Gastroesophageal sphincter (tissue), 4 donors: ENCODE measurements at regions not wholly inside any gene's neighbourhood (a gene's known extent, or its start where the extent isn't known, plus 50 kb on each side); places are given as distances from the start of the nearest gene placed in this dataset.

Experiments
- ATAC-seq: fragments of 150-250 bp; one replicate; pipeline ENCODE4 v1.9.1; 2016; ENCODE audit warnings: mild to moderate bottlenecking, moderate library complexity
- H3K27ac ChIP-seq, 4 donors: fragments of 200-600 bp; sonication (generic) in 3 of 4; 1 replicate in 3 of 4; 2 replicates in 1 of 4; pipeline ENCODE4 v1.5.1; 2016 to 2019
- H3K27me3 ChIP-seq: fragments of 200-600 bp; sonication (generic); one replicate; pipeline ENCODE4 v1.5.1; 2019
- H3K36me3 ChIP-seq, 2 donors: fragments of 200-600 bp; sonication (generic); one replicate each; pipeline ENCODE4 v1.5.1; 2019; ENCODE audit warnings: control low read depth in 1 of 2
- H3K4me1 ChIP-seq, 3 donors: fragments of 200-600 bp; sonication (generic); 1 replicate in 2 of 3; 2 replicates in 1 of 3; pipeline ENCODE4 v1.5.1; 2016 to 2019; ENCODE audit warnings: control low read depth in 2 of 3
- H3K4me3 ChIP-seq, 2 donors: fragments of 200-600 bp; sonication (generic); one replicate each; pipeline ENCODE4 v1.5.1; 2019; ENCODE audit warnings: mild to moderate bottlenecking in 1 of 2, moderate library complexity in 1 of 2
- H3K9me3 ChIP-seq, 3 donors: fragments of 200-600 bp; sonication (generic); one replicate each; pipeline ENCODE4 v1.5.1; 2017 to 2019; ENCODE audit warnings: control low read depth in 2 of 3
- EP300 ChIP-seq: sonication (generic); formaldehyde crosslinking; IDR thresholded peaks from one replicate; pipeline ENCODE4 v1.6.1; 2017; ENCODE audit warnings: antibody characterized with exemption, mild to moderate bottlenecking
- POLR2A ChIP-seq, 2 donors: fragments of 450-650 bp; IDR thresholded peaks; one replicate each; pipeline ENCODE4 v1.6.1; 2017; ENCODE audit warnings: antibody characterized with exemption in 2 of 2, mild to moderate bottlenecking in 2 of 2, moderate library complexity in 1 of 2
- POLR2AphosphoS5 ChIP-seq: sonication (generic); formaldehyde crosslinking; IDR thresholded peaks from one replicate; pipeline ENCODE4 v1.6.1; 2017; ENCODE audit warnings: antibody characterized with exemption
- WGBS, 2 donors: methylation state at CpG; one replicate each; pipeline ENCODE4 v1.1.5; 2018; ENCODE audit warnings: low coverage in 1 of 2; 5-methylcytosine and 5-hydroxymethylcytosine counted together
- TF ChIP-seq, protein P1 (sequence below), 4 experiments: fragments of 200-600 bp in 2 of 4; fragments of 450-650 bp in 2 of 4; sonication (generic) in 1 of 4; IDR thresholded peaks; one replicate each; pipeline ENCODE4 v1.5.1; 2017 to 2019; ENCODE audit warnings: antibody characterized with exemption in 4 of 4, mild to moderate bottlenecking in 2 of 4, moderate library complexity in 2 of 4

DNA sequence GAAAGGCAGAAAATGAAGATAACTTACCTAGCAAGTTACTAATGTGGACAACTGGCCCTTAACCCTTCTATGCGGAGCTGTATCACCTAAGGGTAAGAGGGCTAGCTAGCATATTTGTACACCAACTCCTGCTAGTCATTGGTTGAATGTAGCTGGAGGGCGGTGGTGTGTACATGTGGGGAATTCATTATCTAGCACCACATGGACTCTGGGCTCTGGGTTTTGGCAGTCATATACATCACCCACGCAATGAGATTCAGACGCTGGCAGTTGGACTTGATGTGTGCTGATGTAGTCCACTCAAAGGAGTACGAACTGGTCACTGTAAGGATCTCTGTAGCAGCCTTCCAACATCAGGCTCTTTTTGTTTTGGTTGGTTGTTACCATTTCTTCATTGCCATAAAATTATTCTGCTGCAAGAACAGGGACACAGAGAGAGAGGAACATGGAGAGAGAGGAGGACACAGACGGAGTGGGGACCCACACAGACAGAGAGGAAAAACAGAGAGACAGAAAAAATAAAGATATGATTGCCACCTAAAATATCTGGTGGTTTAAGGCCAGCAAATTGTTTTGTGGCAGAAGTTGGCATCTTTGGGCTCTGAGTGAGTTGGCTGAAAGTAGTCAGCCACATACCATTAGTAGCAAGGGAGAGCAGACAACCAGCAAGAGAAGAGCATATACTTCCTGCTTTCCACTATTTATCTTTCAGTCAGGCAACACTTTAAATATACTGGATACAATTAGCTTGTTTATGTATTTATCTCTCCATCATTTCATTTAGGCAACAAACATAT lies 76.7 kb upstream of the MTPN start:
- H3K4me1 ChIP-seq = no peaks in the 10 kb centered on the region
- no peaks in the 10 kb centered on the region for H3K36me3 ChIP-seq
- TF ChIP-seq, protein P1, sequence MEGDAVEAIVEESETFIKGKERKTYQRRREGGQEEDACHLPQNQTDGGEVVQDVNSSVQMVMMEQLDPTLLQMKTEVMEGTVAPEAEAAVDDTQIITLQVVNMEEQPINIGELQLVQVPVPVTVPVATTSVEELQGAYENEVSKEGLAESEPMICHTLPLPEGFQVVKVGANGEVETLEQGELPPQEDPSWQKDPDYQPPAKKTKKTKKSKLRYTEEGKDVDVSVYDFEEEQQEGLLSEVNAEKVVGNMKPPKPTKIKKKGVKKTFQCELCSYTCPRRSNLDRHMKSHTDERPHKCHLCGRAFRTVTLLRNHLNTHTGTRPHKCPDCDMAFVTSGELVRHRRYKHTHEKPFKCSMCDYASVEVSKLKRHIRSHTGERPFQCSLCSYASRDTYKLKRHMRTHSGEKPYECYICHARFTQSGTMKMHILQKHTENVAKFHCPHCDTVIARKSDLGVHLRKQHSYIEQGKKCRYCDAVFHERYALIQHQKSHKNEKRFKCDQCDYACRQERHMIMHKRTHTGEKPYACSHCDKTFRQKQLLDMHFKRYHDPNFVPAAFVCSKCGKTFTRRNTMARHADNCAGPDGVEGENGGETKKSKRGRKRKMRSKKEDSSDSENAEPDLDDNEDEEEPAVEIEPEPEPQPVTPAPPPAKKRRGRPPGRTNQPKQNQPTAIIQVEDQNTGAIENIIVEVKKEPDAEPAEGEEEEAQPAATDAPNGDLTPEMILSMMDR (IDR thresholded peaks at IDR 0.05) = no peak
- TF ChIP-seq POLR2A (IDR thresholded peaks at IDR 0.05) (no peak), POLR2AphosphoS5 (no peak), EP300 (no peak)
- no peaks in the 10 kb centered on the region for H3K9me3 ChIP-seq
- no peak overlapping the region for H3K4me3 ChIP-seq
- no peaks in the 10 kb centered on the region for H3K27me3 ChIP-seq
- no peak for ATAC-seq
- 89 to 96% methylated on average over 6 of the region's 6 CpGs for WGBS, 2 donors
- H3K27ac ChIP-seq = no peak overlapping the region

DNA sequence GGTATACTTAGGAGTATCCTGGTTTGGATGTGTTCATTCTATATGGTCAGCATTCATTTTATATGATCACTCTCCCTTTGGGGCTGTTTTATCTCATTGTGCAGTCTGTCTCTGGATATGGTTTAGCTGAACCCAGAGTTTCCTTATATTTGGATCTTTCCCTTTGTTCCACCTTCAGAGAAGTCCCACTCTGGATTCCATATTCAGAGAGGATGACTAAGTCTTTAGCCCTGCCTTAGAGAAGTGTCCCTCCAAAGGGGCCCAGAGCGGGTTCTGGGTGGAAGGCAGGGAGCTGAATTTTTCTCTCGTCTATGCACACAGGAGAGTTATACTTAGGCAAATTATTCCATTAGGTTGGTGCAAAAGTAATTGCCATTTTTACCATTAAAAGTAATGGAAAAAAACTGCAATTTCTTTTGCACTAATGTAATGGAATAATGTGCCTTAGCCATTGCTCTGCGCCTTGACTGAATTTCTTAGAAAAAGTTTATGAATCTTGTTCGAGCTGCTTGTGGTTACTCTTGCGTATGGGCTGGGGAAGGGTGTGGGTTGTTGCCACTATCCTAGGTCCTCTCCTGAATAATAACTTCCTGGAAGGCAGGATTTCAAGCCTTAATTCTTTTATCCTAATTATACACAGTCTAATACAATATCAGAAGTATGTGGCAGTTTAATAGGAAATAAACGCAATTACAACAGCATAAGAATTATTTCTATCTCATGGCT lies 74.2 kb upstream of the MTPN start:
- Histone ChIP-seq H3K36me3 (no peaks in the 10 kb centered on the region), H3K27me3 (no peaks in the 10 kb centered on the region), H3K27ac (no peak overlapping the region), H3K4me3 (no peak overlapping the region), H3K4me1 (no peaks in the 10 kb centered on the region), H3K9me3 (no peaks in the 10 kb centered on the region)
- no peak for TF ChIP-seq EP300
- no peak for ATAC-seq
- 90 to 99% methylated on average over 5 to 6 of the region's 6 CpGs for WGBS, 2 donors

DNA sequence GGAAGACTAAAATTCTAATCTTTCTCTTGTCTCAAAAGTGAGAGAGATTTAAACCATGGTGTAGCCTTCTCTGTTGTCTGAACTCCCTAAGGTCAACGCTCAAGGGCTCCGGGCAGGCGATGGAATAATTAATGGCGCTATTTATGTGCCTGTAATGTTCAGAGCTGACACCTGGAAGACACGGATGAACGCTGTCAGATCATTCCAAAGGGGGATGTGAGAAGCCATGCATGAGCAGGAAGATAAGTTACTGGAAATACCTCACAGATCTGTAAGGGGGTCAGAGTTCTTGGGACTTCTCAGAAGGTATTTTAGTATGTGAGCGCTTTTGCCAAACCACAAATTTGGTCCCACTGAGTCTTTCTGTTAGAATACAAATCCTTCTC lies 73.3 kb upstream of the MTPN start:
- Histone ChIP-seq H3K27ac (no peak overlapping the region), H3K4me1 (no peaks in the 10 kb centered on the region), H3K9me3 (no peaks in the 10 kb centered on the region), H3K4me3 (no peak overlapping the region), H3K27me3 (no peaks in the 10 kb centered on the region), H3K36me3 (no peaks in the 10 kb centered on the region)
- 24 to 50% methylated on average over 6 to 7 of the region's 7 CpGs for WGBS, 2 donors
- no peak for ATAC-seq
- TF ChIP-seq POLR2AphosphoS5 (no peak), EP300 (no peak), POLR2A (IDR thresholded peaks at IDR 0.05) (no peak)
- TF ChIP-seq, protein P1 (IDR thresholded peaks at IDR 0.05) = no peak

DNA sequence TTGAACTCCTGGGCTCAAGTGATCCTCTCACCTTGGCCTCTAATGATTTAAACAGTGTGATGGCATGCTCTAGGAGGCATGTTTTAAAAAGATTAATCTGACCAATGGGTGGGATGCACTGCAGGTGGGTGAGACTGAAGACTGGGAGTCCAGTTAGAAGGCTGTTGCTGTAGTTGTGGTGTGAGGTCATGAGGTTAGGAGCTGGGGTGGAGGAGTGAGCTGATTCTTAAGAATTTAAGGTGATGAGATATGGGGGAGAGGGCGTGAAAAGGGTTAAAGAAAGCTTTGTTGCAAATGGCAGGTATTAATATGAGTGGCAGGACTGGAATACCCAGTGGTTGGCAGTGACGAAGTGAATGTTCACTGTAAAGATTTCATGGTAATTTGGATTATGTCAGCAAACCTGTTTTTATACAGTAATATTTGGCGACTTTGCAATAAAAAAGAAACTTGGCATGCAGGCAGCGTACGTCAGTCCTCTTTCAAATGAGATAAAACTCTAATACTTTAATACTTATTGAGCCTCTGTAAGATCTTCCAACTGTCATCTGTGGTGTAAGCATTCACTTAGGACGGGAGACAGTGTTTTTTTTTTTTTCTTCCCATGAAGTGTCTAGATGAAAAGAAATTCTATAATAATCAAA lies 72.8 kb upstream of the MTPN start:
- no peak for ATAC-seq
- no peaks in the 10 kb centered on the region for H3K36me3 ChIP-seq
- H3K27me3 ChIP-seq = no peaks in the 10 kb centered on the region
- no peak overlapping the region for H3K27ac ChIP-seq
- WGBS, 2 donors = 27 to 36% methylated on average over 6 of the region's 6 CpGs
- H3K4me1 ChIP-seq = no peaks in the 10 kb centered on the region
- no peak overlapping the region for H3K4me3 ChIP-seq
- TF ChIP-seq EP300 (no peak), POLR2AphosphoS5 (no peak), POLR2A (IDR thresholded peaks at IDR 0.05) (no peak)
- TF ChIP-seq, protein P1 (IDR thresholded peaks at IDR 0.05) = no peak
- no peaks in the 10 kb centered on the region for H3K9me3 ChIP-seq

DNA sequence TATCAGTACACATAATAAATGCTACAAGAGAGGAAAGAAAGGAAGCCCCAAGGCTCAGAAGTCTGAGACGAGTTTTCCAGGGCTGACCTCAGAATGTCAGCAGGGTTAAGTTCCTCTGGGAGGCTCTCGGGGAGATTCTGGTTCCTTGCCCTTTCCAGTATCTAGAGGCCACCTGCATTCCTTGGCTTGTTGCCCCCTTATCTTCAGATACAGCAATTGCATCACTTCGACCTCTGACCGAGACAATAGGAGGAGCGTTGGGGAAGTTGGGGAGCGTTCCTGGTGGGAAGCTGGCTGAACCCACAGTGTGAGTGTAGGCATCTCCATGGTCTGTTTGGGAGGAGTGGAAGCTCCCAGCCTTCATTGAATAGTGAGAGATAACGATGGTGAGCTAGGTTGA lies 72.0 kb upstream of the MTPN start:
- no peak overlapping the region for H3K27ac ChIP-seq
- no peak overlapping the region for H3K4me3 ChIP-seq
- no peak for ATAC-seq
- 68 to 83% methylated on average over 1 to 7 of the region's 7 CpGs for WGBS, 2 donors
- no peaks in the 10 kb centered on the region for H3K4me1 ChIP-seq
- TF ChIP-seq, protein P1 (IDR thresholded peaks at IDR 0.05) = no peak
- TF ChIP-seq EP300 (no peak), POLR2A (IDR thresholded peaks at IDR 0.05) (no peak), POLR2AphosphoS5 (no peak)
- H3K36me3 ChIP-seq = no peaks in the 10 kb centered on the region
- no peaks in the 10 kb centered on the region for H3K27me3 ChIP-seq
- no peaks in the 10 kb centered on the region for H3K9me3 ChIP-seq
